Endothelial cell of umbilical vein (primary cell): ENCODE measurements at regions not wholly inside any gene's neighbourhood (a gene's known extent, or its start where the extent isn't known, plus 50 kb on each side); places are given as distances from the start of the nearest gene placed in this dataset.

Experiments
- BruUV-seq: library from RNA; stranded (reverse); fragments of 400-500 nt; replicated peaks from 2 replicates; lab custom pipeline; 2021; lab: Mats Ljungman, UMichigan
- CTCF ChIA-PET: fragments of 300-600, 350-600 bp; sonication (Branson Sonifier 250); formaldehyde crosslinking; loops from one replicate; lab custom pipeline; 2021; ENCODE audit warnings: antibody characterized with exemption, inconsistent platforms; lab: Charles Lee
- POLR2A ChIA-PET: fragments of 300-600, 350-600 bp; sonication (Branson Sonifier 250); formaldehyde crosslinking; loops from one replicate; lab custom pipeline; 2021; ENCODE audit warnings: antibody characterized with exemption, inconsistent platforms; lab: Charles Lee
- DNase-seq: peaks from one replicate; pipeline ENCODE4 v3.0.0-alpha.2; 2011; ENCODE audit warnings: low read depth, low spot score
- FAIRE-seq: peaks from 2 replicates; lab custom pipeline; 2011; peaks lifted over from hg19 to GRCh38; lab: Jason Lieb, UNC
- H2AFZ ChIP-seq: 2 replicates; pipeline ENCODE4 v1.6.0; 2012; ENCODE audit warnings: low read depth, low read length, control low read depth, inconsistent platforms
- H3K27ac ChIP-seq: 2 replicates; pipeline ENCODE4 v1.5.1; 2011; ENCODE audit warnings: low read depth, mild to moderate bottlenecking, control low read depth, low read length, moderate library complexity; ENCODE audit not compliant: insufficient read depth
- H3K27me3 ChIP-seq, 2 experiments: 2 replicates each; pipeline versions ENCODE4 v1.6.0 to v1.6.1; 2011; ENCODE audit warnings: low read length in 2 of 2, mixed read lengths in 1 of 2; ENCODE audit not compliant: control insufficient read depth in 2 of 2, insufficient read depth in 2 of 2
- H3K36me3 ChIP-seq, 2 experiments: 2 replicates in 1 of 2; 3 replicates in 1 of 2; pipeline ENCODE4 v1.5.1; 2011; ENCODE audit warnings: low read length in 2 of 2, mild to moderate bottlenecking in 1 of 2, moderate library complexity in 1 of 2; ENCODE audit not compliant: control insufficient read depth in 2 of 2, insufficient read depth in 2 of 2; ENCODE audit errors: extremely low read depth in 1 of 2
- H3K4me1 ChIP-seq: 3 replicates; pipeline ENCODE4 v1.5.1; 2011; ENCODE audit warnings: mild to moderate bottlenecking, low read length; ENCODE audit not compliant: control insufficient read depth, insufficient read depth; ENCODE audit errors: extremely low read depth
- H3K4me2 ChIP-seq: 2 replicates; pipeline ENCODE4 v1.6.1; 2011; ENCODE audit warnings: low read length, control low read depth, mixed read lengths; ENCODE audit not compliant: insufficient read depth
- H3K4me3 ChIP-seq, 3 experiments: fragments of 200-600 bp in 1 of 3; sonication (generic), shearing (Covaris generic) in 1 of 3; replicated peaks in 1 of 3; 2 replicates each; pipeline ENCODE4 v1.5.1; 2011 to 2016; ENCODE audit warnings: control low read depth in 3 of 3, low read length in 3 of 3, mild to moderate bottlenecking in 2 of 3, inconsistent platforms in 1 of 3, low read depth in 1 of 3, moderate library complexity in 1 of 3; ENCODE audit not compliant: insufficient read depth in 1 of 3
- H3K79me2 ChIP-seq: 2 replicates; pipeline ENCODE4 v1.6.0; 2012; ENCODE audit warnings: low read length, inconsistent platforms; ENCODE audit not compliant: control insufficient read depth, insufficient read depth
- H3K9ac ChIP-seq: replicated peaks from 2 replicates; pipeline ENCODE3; 2011; ENCODE audit warnings: low read length, control low read depth; ENCODE audit not compliant: insufficient read depth; ENCODE audit errors: extremely low read depth
- H3K9me1 ChIP-seq: replicated peaks from 3 replicates; pipeline ENCODE4 v1.6.0; 2011; ENCODE audit warnings: mild to moderate bottlenecking, low read length; ENCODE audit not compliant: control insufficient read depth, insufficient read depth; ENCODE audit errors: extremely low read depth
- H3K9me3 ChIP-seq: replicated peaks from 2 replicates; pipeline ENCODE4 v1.5.1; 2012; ENCODE audit warnings: low read length, inconsistent platforms; ENCODE audit not compliant: control insufficient read depth, insufficient read depth
- H4K20me1 ChIP-seq: replicated peaks from 2 replicates; pipeline ENCODE3; 2011; ENCODE audit warnings: mild to moderate bottlenecking, low read length; ENCODE audit not compliant: control insufficient read depth, insufficient read depth; ENCODE audit errors: extremely low read depth
- EZH2 ChIP-seq: IDR thresholded peaks from 2 replicates; pipeline ENCODE4 v1.6.1; 2012; ENCODE audit warnings: borderline replicate concordance, low read depth, mild to moderate bottlenecking, moderate library complexity, low read length, inconsistent platforms; ENCODE audit not compliant: severe bottlenecking
- FOS ChIP-seq: IDR thresholded peaks from 2 replicates; pipeline ENCODE4 v1.6.1; 2011; ENCODE audit warnings: mild to moderate bottlenecking, low read length, moderate library complexity, borderline replicate concordance; ENCODE audit not compliant: insufficient read depth
- GATA2 ChIP-seq: IDR thresholded peaks from 2 replicates; pipeline ENCODE4 v1.7.0; 2011; ENCODE audit warnings: low read depth, mild to moderate bottlenecking, moderate library complexity, mixed read lengths, low read length; ENCODE audit not compliant: insufficient read length, insufficient read depth
- JUN ChIP-seq: IDR thresholded peaks from 2 replicates; pipeline ENCODE4 v1.6.1; 2011; ENCODE audit warnings: borderline replicate concordance, low read depth; ENCODE audit not compliant: insufficient read length, insufficient read depth
- MYC ChIP-seq: IDR thresholded peaks from one replicate; pipeline ENCODE4 v1.6.1; 2011; ENCODE audit warnings: mild to moderate bottlenecking, low read depth, low read length
- POLR2A ChIP-seq: IDR thresholded peaks from 2 replicates; pipeline ENCODE4 v1.6.1; 2012; ENCODE audit warnings: low read depth, mild to moderate bottlenecking, control low read depth, low read length
- POLR2AphosphoS5 ChIP-seq: IDR thresholded peaks from 2 replicates; pipeline ENCODE4 v1.6.1; 2012; ENCODE audit warnings: low read depth, mild to moderate bottlenecking, control low read depth, low read length, moderate library complexity; ENCODE audit not compliant: insufficient read depth
- dilution Hi-C: fragments of 300-500 bp; cut with MboI; formaldehyde crosslinking; loops from one replicate; pipeline ENCODE4 v1.15.0; 2019; ENCODE audit warnings: low sequenced_read_pairs; ENCODE audit not compliant: extremely low pct_ligation_motif_present
- intact Hi-C: fragments of 100-400 bp; cut with micrococcal nuclease; formaldehyde crosslinking; loops from one replicate; pipeline ENCODE4 v1.10.0; 2022
- TF ChIP-seq, protein P1 (sequence below), 2 donors: IDR thresholded peaks; 1 replicate in 1 of 2; 2 replicates in 1 of 2; pipeline ENCODE4 v1.5.1; 2011; ENCODE audit warnings: low read length in 2 of 2, mild to moderate bottlenecking in 2 of 2, moderate library complexity in 2 of 2, control low read depth in 1 of 2, inconsistent platforms in 1 of 2, low read depth in 1 of 2; ENCODE audit not compliant: insufficient read depth in 1 of 2; ENCODE audit errors: extremely low read depth in 1 of 2
- TF ChIP-seq, protein P2 (sequence below): IDR thresholded peaks from 2 replicates; pipeline ENCODE4 v1.6.1; 2011; ENCODE audit not compliant: insufficient read depth, insufficient read length

DNA sequence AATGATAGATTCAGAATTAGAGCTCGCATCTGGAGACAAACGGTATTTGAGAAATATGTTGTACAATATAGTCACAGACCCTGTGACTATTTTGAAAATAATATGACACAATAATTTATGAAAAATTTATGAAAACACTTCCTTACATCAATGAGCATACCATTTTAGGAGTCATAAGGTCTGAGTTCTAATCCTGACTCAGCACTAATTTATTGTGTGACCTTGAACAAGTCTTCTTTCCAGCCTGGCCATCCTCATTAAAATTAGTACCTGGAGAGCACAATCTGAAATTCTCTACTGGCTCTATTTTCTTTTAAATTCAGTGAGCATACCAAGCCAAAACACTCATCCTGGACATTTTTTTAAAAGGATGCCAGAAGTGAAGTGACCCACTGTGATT is 622.3 kb downstream of the SMARCA1 start:
- Histone ChIP-seq H3K27me3 (no peaks in the 10 kb centered on the region), H4K20me1 (no peaks in the 10 kb centered on the region), H3K36me3 (no peaks in the 10 kb centered on the region), H3K9ac (no peak overlapping the region), H3K27ac (no peak overlapping the region), H3K9me1 (no peaks in the 10 kb centered on the region), H2AFZ (no peak overlapping the region), H3K79me2 (no peaks in the 10 kb centered on the region), H3K4me2 (no peak overlapping the region), H3K4me1 (no peaks in the 10 kb centered on the region), H3K9me3 (no peaks in the 10 kb centered on the region), H3K4me3 (no peak overlapping the region)
- no TSS peak for BruUV-seq
- no peak for TF ChIP-seq FOS
- TF ChIP-seq, protein P1, sequence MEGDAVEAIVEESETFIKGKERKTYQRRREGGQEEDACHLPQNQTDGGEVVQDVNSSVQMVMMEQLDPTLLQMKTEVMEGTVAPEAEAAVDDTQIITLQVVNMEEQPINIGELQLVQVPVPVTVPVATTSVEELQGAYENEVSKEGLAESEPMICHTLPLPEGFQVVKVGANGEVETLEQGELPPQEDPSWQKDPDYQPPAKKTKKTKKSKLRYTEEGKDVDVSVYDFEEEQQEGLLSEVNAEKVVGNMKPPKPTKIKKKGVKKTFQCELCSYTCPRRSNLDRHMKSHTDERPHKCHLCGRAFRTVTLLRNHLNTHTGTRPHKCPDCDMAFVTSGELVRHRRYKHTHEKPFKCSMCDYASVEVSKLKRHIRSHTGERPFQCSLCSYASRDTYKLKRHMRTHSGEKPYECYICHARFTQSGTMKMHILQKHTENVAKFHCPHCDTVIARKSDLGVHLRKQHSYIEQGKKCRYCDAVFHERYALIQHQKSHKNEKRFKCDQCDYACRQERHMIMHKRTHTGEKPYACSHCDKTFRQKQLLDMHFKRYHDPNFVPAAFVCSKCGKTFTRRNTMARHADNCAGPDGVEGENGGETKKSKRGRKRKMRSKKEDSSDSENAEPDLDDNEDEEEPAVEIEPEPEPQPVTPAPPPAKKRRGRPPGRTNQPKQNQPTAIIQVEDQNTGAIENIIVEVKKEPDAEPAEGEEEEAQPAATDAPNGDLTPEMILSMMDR (IDR thresholded peaks at IDR 0.05; ENCODE audit: extremely low read depth in 1 of 2, insufficient read depth in 1 of 2, low read depth in 1 of 2, low read length in 2 of 2): no peak
- TF ChIP-seq EZH2: no peak
- no peak for TF ChIP-seq MYC
- TF ChIP-seq, protein P2, sequence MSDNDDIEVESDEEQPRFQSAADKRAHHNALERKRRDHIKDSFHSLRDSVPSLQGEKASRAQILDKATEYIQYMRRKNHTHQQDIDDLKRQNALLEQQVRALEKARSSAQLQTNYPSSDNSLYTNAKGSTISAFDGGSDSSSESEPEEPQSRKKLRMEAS: no peak
- TF ChIP-seq GATA2: no peak
- TF ChIP-seq POLR2A: no peak
- no peak for TF ChIP-seq POLR2AphosphoS5
- TF ChIP-seq JUN: no peak
- POLR2A ChIA-PET: no interaction called here
- dilution Hi-C loops: no loop called here
- intact Hi-C loops: no loop called here
- DNase-seq (no peak), FAIRE-seq (no peak)
- CTCF ChIA-PET: no interaction called here
